CD4-positive, alpha-beta T cell (primary cell): ENCODE measurements at regions not wholly inside any gene's neighbourhood (a gene's known extent, or its start where the extent isn't known, plus 50 kb on each side); places are given as distances from the start of the nearest gene placed in this dataset.

Source experiments
- ATAC-seq: fragments of 200-7000 bp; cut with Tn5 transposase; one replicate; pipeline ENCODE4 v1.10.0; 2022; ENCODE audit warnings: mild to moderate bottlenecking; ENCODE audit not compliant: poor library complexity
- CTCF ChIA-PET: fragments of 350-600 bp; sonication (Branson Sonifier 250); formaldehyde crosslinking; loops from one replicate; lab custom pipeline; 2021; ENCODE audit warnings: antibody characterized with exemption, inconsistent platforms; lab: Charles Lee
- POLR2A ChIA-PET: fragments of 350-600 bp; sonication (Branson Sonifier 250); formaldehyde crosslinking; loops from one replicate; lab custom pipeline; 2021; ENCODE audit warnings: antibody characterized with exemption, inconsistent platforms; lab: Charles Lee
- DNase-seq, 14 experiments: peaks; one replicate each; pipeline ENCODE4 v3.0.0-alpha.2; 2013 to 2020; ENCODE audit warnings: mixed read lengths in 2 of 14
- H3K27ac ChIP-seq, 2 donors: one replicate each; pipeline versions ENCODE4 v1.5.1 to v1.7.0; 2013; ENCODE audit warnings: low read length in 2 of 2, low read depth in 1 of 2, mild to moderate bottlenecking in 1 of 2
- H3K27me3 ChIP-seq, 2 experiments: 1 replicate in 1 of 2; 2 replicates in 1 of 2; pipeline versions ENCODE4 v1.6.1 to v1.7.0; 2013; ENCODE audit warnings: low read length in 2 of 2, control low read depth in 1 of 2, mild to moderate bottlenecking in 1 of 2, moderate library complexity in 1 of 2; ENCODE audit not compliant: insufficient read depth in 2 of 2, control insufficient read depth in 1 of 2
- H3K36me3 ChIP-seq: one replicate; pipeline ENCODE4 v1.6.1; 2013; ENCODE audit warnings: low read length, control low read depth; ENCODE audit not compliant: insufficient read depth
- H3K4me1 ChIP-seq: one replicate; pipeline ENCODE4 v1.6.1; 2013; ENCODE audit warnings: low read length, control low read depth; ENCODE audit not compliant: insufficient read depth
- H3K4me3 ChIP-seq: one replicate; pipeline ENCODE4 v1.5.1; 2013; ENCODE audit warnings: mild to moderate bottlenecking, low read length, moderate library complexity
- H3K9me3 ChIP-seq, 2 experiments: 1 replicate in 1 of 2; 2 replicates in 1 of 2; pipeline versions ENCODE4 v1.6.1 to v1.7.0; 2013; ENCODE audit warnings: low read length in 2 of 2, mild to moderate bottlenecking in 2 of 2, control low read depth in 1 of 2, moderate library complexity in 1 of 2; ENCODE audit not compliant: control insufficient read depth in 1 of 2, insufficient read depth in 1 of 2
- H3K27ac Mint-ChIP-seq: one replicate; pipeline ENCODE4 v1.8.0; 2020; ENCODE audit warnings: mixed read lengths
- H3K27me3 Mint-ChIP-seq: one replicate; pipeline ENCODE4 v1.8.0; 2021; ENCODE audit warnings: mixed read lengths
- H3K36me3 Mint-ChIP-seq: one replicate; pipeline ENCODE4 v1.8.0; 2021; ENCODE audit warnings: low read depth, mixed read lengths
- H3K4me1 Mint-ChIP-seq: one replicate; pipeline ENCODE4 v1.8.0; 2021; ENCODE audit warnings: low read depth, mixed read lengths
- H3K4me3 Mint-ChIP-seq: one replicate; pipeline ENCODE4 v1.8.0; 2020; ENCODE audit warnings: mild to moderate bottlenecking, mixed read lengths
- H3K9me3 Mint-ChIP-seq: one replicate; pipeline ENCODE4 v1.8.0; 2020; ENCODE audit warnings: mixed read lengths
- intact Hi-C, 2 experiments: fragments of 100-400 bp; cut with DNase I in 1 of 2; cut with micrococcal nuclease in 1 of 2; formaldehyde crosslinking; loops; one replicate each; pipeline versions ENCODE4 v1.15.1 to v1.9.0; 2023 to 2025; cut with DNase I, micrococcal nuclease
- TF ChIP-seq, protein P1 (sequence below): fragments of 200-600 bp; IDR thresholded peaks from one replicate; pipeline ENCODE4 v1.8.0; 2022; ENCODE audit warnings: antibody characterized with exemption, mild to moderate bottlenecking

GRCh38 chr6:40036186-40036585 lies 101.9 kb upstream of the MOCS1 start:
- CTCF ChIA-PET: no interaction called here
- Mint-ChIP-seq H3K4me1 (no peaks in the 10 kb centered on the region), H3K9me3 (no peaks in the 10 kb centered on the region), H3K27me3 (peaks cover 9% of the 10 kb centered on the region), H3K4me3 (no peak overlapping the region), H3K36me3 (no peaks in the 10 kb centered on the region), H3K27ac (no peak overlapping the region)
- ATAC-seq: no peak
- H3K36me3 ChIP-seq: no peaks in the 10 kb centered on the region
- H3K4me3 ChIP-seq: no peak overlapping the region
- no peaks in the 10 kb centered on the region for H3K4me1 ChIP-seq
- H3K27ac ChIP-seq: no peak overlapping the region
- intact Hi-C loops: no loop called here
- H3K9me3 ChIP-seq: no peaks in the 10 kb centered on the region
- TF ChIP-seq, protein P1, sequence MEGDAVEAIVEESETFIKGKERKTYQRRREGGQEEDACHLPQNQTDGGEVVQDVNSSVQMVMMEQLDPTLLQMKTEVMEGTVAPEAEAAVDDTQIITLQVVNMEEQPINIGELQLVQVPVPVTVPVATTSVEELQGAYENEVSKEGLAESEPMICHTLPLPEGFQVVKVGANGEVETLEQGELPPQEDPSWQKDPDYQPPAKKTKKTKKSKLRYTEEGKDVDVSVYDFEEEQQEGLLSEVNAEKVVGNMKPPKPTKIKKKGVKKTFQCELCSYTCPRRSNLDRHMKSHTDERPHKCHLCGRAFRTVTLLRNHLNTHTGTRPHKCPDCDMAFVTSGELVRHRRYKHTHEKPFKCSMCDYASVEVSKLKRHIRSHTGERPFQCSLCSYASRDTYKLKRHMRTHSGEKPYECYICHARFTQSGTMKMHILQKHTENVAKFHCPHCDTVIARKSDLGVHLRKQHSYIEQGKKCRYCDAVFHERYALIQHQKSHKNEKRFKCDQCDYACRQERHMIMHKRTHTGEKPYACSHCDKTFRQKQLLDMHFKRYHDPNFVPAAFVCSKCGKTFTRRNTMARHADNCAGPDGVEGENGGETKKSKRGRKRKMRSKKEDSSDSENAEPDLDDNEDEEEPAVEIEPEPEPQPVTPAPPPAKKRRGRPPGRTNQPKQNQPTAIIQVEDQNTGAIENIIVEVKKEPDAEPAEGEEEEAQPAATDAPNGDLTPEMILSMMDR: no peak
- POLR2A ChIA-PET: no interaction called here
- H3K27me3 ChIP-seq: no peaks in the 10 kb centered on the region
- no peak for DNase-seq

DNA sequence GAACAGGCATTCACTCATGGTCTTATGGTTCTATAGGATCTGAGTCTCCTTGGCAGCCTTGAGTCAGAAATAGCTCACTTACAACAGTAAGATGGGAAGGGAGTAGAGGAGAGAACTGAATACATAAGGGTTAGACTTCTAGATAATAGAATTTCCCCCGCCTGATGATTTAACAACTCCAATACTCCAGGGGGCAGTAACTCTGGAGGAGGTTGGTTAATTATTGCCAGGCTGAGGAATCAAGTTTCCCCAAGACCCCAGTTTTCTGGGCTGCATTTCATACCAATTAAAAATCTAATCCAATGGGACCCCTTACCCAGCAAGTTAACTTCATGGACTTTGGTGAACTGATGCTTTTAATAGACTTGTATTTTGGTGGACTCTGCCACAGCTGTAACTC lies 94.2 kb upstream of the MOCS1 start:
- H3K4me1 Mint-ChIP-seq: no peaks in the 10 kb centered on the region
- no peak for ATAC-seq
- TF ChIP-seq, protein P1: no peak
- H3K27ac Mint-ChIP-seq: no peak overlapping the region
- H3K9me3 Mint-ChIP-seq: no peaks in the 10 kb centered on the region
- H3K36me3 Mint-ChIP-seq: no peaks in the 10 kb centered on the region
- H3K9me3 ChIP-seq: no peaks in the 10 kb centered on the region
- no peak for DNase-seq
- H3K36me3 ChIP-seq: no peaks in the 10 kb centered on the region
- H3K27me3 ChIP-seq: no peaks in the 10 kb centered on the region
- H3K27me3 Mint-ChIP-seq: peaks cover 13% of the 10 kb centered on the region
- H3K4me3 ChIP-seq: no peak overlapping the region
- no peak overlapping the region for H3K27ac ChIP-seq
- H3K4me1 ChIP-seq: no peaks in the 10 kb centered on the region
- H3K4me3 Mint-ChIP-seq: no peak overlapping the region
- POLR2A ChIA-PET: no interaction called here
- CTCF ChIA-PET: no interaction called here
- intact Hi-C loops: no loop called here

GRCh38 chr6:40022867-40023266 lies 88.6 kb upstream of the MOCS1 start:
- no peak overlapping the region for H3K4me3 ChIP-seq
- H3K27ac ChIP-seq: no peak overlapping the region
- no peaks in the 10 kb centered on the region for H3K36me3 Mint-ChIP-seq
- peaks cover 37% of the 10 kb centered on the region for H3K27me3 Mint-ChIP-seq
- no peak overlapping the region for H3K27ac Mint-ChIP-seq
- peaks cover 0 to 3% of the 10 kb centered on the region in 2 experiments for H3K27me3 ChIP-seq
- no peak overlapping the region for H3K4me3 Mint-ChIP-seq
- intact Hi-C loops: no loop called here
- no peaks in the 10 kb centered on the region for H3K4me1 Mint-ChIP-seq
- ATAC-seq (no peak), DNase-seq (no peak)
- peaks cover 15% of the 10 kb centered on the region for H3K9me3 Mint-ChIP-seq
- H3K36me3 ChIP-seq: no peaks in the 10 kb centered on the region
- ChIA-PET POLR2A (no interaction called here), CTCF (no interaction called here)
- H3K4me1 ChIP-seq: no peaks in the 10 kb centered on the region
- TF ChIP-seq, protein P1: no peak
- H3K9me3 ChIP-seq: peaks cover 3 to 5% of the 10 kb centered on the region in 2 experiments
